HG03439 (cell line): ENCODE measurements at regions not wholly inside any gene's neighbourhood (a gene's known extent, or its start where the extent isn't known, plus 50 kb on each side); places are given as distances from the start of the nearest gene placed in this dataset.

ENCODE experiments used
- ATAC-seq: cut with Tn5 transposase; IDR thresholded peaks from one replicate; pipeline ENCODE4 v1.9.1; 2021; ENCODE audit warnings: mild to moderate bottlenecking, moderate library complexity; ENCODE audit not compliant: unreplicated experiment

- ATAC-seq, result no peak
These were observed 375.1 kb upstream of the ROBO2 start for GRCh38 chr3:76664816-76665215.

GRCh38 chr3:76668653-76669052 lies 371.2 kb upstream of the ROBO2 start:
- no peak for ATAC-seq

GRCh38 chr3:76669322-76669721 lies 370.6 kb upstream of the ROBO2 start:
- no peak for ATAC-seq

- no peak for ATAC-seq
These were observed 366.7 kb upstream of the ROBO2 start for GRCh38 chr3:76673171-76673570.

GRCh38 chr3:76679541-76679940 lies 360.4 kb upstream of the ROBO2 start:
- ATAC-seq, result no peak

GRCh38 chr3:76683256-76683655 lies 356.6 kb upstream of the ROBO2 start:
- no peak for ATAC-seq

GRCh38 chr3:76684946-76685345 lies 355.0 kb upstream of the ROBO2 start:
- ATAC-seq, result no peak

- no peak for ATAC-seq
These were observed 354.0 kb upstream of the ROBO2 start for GRCh38 chr3:76685858-76686257.

- no peak for ATAC-seq
These were observed 352.9 kb upstream of the ROBO2 start for GRCh38 chr3:76687019-76687418.

GRCh38 chr3:76694063-76694462 lies 345.8 kb upstream of the ROBO2 start:
- no peak for ATAC-seq

GRCh38 chr3:76698136-76698706 lies 341.7 kb upstream of the ROBO2 start:
- no peak for ATAC-seq

- no peak for ATAC-seq
These were observed 340.1 kb upstream of the ROBO2 start for GRCh38 chr3:76699846-76700245.

GRCh38 chr3:76700323-76700722 lies 339.6 kb upstream of the ROBO2 start:
- no peak for ATAC-seq

- ATAC-seq, result no peak
These were observed 337.2 kb upstream of the ROBO2 start for GRCh38 chr3:76702676-76703075.

- ATAC-seq, result no peak
These were observed 324.5 kb upstream of the ROBO2 start for GRCh38 chr3:76715426-76715825.

GRCh38 chr3:76723366-76723765 lies 316.5 kb upstream of the ROBO2 start:
- ATAC-seq, result no peak

- ATAC-seq, result no peak
These were observed 315.8 kb upstream of the ROBO2 start for GRCh38 chr3:76724075-76724474.

- ATAC-seq, result no peak
These were observed 315.2 kb upstream of the ROBO2 start for GRCh38 chr3:76724706-76725105.

GRCh38 chr3:76726034-76726433 lies 313.9 kb upstream of the ROBO2 start:
- no peak for ATAC-seq

GRCh38 chr3:76728426-76728825 lies 311.5 kb upstream of the ROBO2 start:
- ATAC-seq, result no peak

- ATAC-seq, result no peak
These were observed 308.4 kb upstream of the ROBO2 start for GRCh38 chr3:76731471-76731870.

GRCh38 chr3:76733073-76733759 lies 306.7 kb upstream of the ROBO2 start:
- ATAC-seq, result no peak

- ATAC-seq, result no peak
These were observed 304.7 kb upstream of the ROBO2 start for GRCh38 chr3:76735152-76735551.
